PC-9 (cell line): ENCODE measurements at regions not wholly inside any gene's neighbourhood (a gene's known extent, or its start where the extent isn't known, plus 50 kb on each side); places are given as distances from the start of the nearest gene placed in this dataset.

ENCODE experiments used
- BruUV-seq: library from RNA; stranded (reverse); fragments of 400-500 nt; replicated peaks from 2 replicates; lab custom pipeline; 2021; lab: Mats Ljungman, UMichigan
- CTCF ChIA-PET: fragments of 300-600 bp; sonication (Branson Sonifier 250); formaldehyde crosslinking; loops from one replicate; lab custom pipeline; 2022; ENCODE audit warnings: antibody characterized with exemption; lab: Charles Lee
- POLR2A ChIA-PET: fragments of 300-600 bp; sonication (Branson Sonifier 250); formaldehyde crosslinking; loops from one replicate; lab custom pipeline; 2022; ENCODE audit warnings: antibody characterized with exemption; ENCODE audit not compliant: unreplicated experiment; lab: Charles Lee
- DNase-seq, 2 experiments: peaks; one replicate each; pipeline versions ENCODE4 v3.0.0 to v3.0.0-alpha.2; 2015 to 2022; ENCODE audit warnings: mixed read lengths in 1 of 2
- H2AFZ ChIP-seq: fragments of 200-600 bp; sonication (generic); 2 replicates; pipeline ENCODE4 v1.8.1; 2017; ENCODE audit warnings: antibody characterized with exemption
- H3F3A ChIP-seq: fragments of 200-600 bp; sonication (generic); 2 replicates; pipeline ENCODE4 v1.8.1; 2017; ENCODE audit warnings: antibody characterized with exemption, mild to moderate bottlenecking, low read depth; ENCODE audit not compliant: insufficient read depth
- H3K27ac ChIP-seq: fragments of 200-600 bp; sonication (generic); 2 replicates; pipeline ENCODE4 v1.6.1; 2016; ENCODE audit warnings: mixed run types
- H3K27me3 ChIP-seq: fragments of 200-600 bp; sonication (generic); 2 replicates; pipeline ENCODE4 v1.6.1; 2016; ENCODE audit warnings: low read depth, mixed run types; ENCODE audit not compliant: insufficient read depth
- H3K36me3 ChIP-seq: fragments of 200-600 bp; sonication (generic); 2 replicates; pipeline ENCODE4 v1.6.1; 2016; ENCODE audit warnings: low read depth, mixed run types
- H3K4me1 ChIP-seq: fragments of 200-600 bp; sonication (generic); replicated peaks from 2 replicates; pipeline ENCODE4 v1.6.1; 2016; ENCODE audit warnings: mixed run types; ENCODE audit not compliant: insufficient read depth
- H3K4me2 ChIP-seq: fragments of 200-600 bp; sonication (generic); 2 replicates; pipeline ENCODE4 v1.6.1; 2017; ENCODE audit warnings: mixed run types
- H3K4me3 ChIP-seq: fragments of 200-600 bp; sonication (generic); 2 replicates; pipeline ENCODE4 v1.6.1; 2016; ENCODE audit warnings: mixed run types
- H3K79me2 ChIP-seq: fragments of 200-600 bp; sonication (generic); 2 replicates; pipeline ENCODE4 v1.6.1; 2017; ENCODE audit warnings: low read depth, mixed run types
- H3K9me2 ChIP-seq: fragments of 200-600 bp; sonication (generic); 2 replicates; pipeline ENCODE4 v1.8.1; 2017; ENCODE audit warnings: mild to moderate bottlenecking; ENCODE audit not compliant: insufficient read depth
- H3K9me3 ChIP-seq: fragments of 200-600 bp; sonication (generic); 2 replicates; pipeline ENCODE4 v1.8.1; 2016; ENCODE audit warnings: low read depth; ENCODE audit not compliant: insufficient read depth
- H4K20me1 ChIP-seq: fragments of 200-600 bp; sonication (generic); 2 replicates; pipeline ENCODE4 v1.8.1; 2017; ENCODE audit not compliant: insufficient read depth
- CTCF ChIP-seq: fragments of 200-600 bp; sonication (generic); conservative IDR thresholded peaks from 2 replicates; pipeline ENCODE4 v1.6.1; 2017; ENCODE audit warnings: mixed run types, antibody characterized with exemption, mild to moderate bottlenecking, moderate library complexity
- EZH2 ChIP-seq: fragments of 200-600 bp; sonication (generic); IDR thresholded peaks from 2 replicates; pipeline ENCODE4 v1.8.0; 2017; ENCODE audit warnings: antibody characterized with exemption, low read depth
- intact Hi-C: fragments of 100-400 bp; cut with micrococcal nuclease; formaldehyde crosslinking; loops from one replicate; pipeline ENCODE4 v1.10.0; 2022; ENCODE audit not compliant: unreplicated experiment

- no peak overlapping the region for H3K4me3 ChIP-seq
- no TSS peak for BruUV-seq
- DNase-seq = no peak
- no peak overlapping the region for H3K4me2 ChIP-seq
- H3K9me3 ChIP-seq = no peaks in the 10 kb centered on the region
- no peaks in the 10 kb centered on the region for H3K9me2 ChIP-seq
- no peaks in the 10 kb centered on the region for H3F3A ChIP-seq
- ChIA-PET POLR2A (interaction anchor here (0.8 kb wide), 1 partner anchor 963 kb away, joined by 3 read pairs; no protein-coding TSS in a partner anchor), CTCF (interaction anchor here (0.7 kb wide), 1 partner anchor 433 kb away, joined by 4 read pairs; no protein-coding TSS in a partner anchor)
- intact Hi-C loops = no loop called here
- H3K27ac ChIP-seq = no peak overlapping the region
- H3K36me3 ChIP-seq = no peaks in the 10 kb centered on the region
- no peaks in the 10 kb centered on the region for H3K79me2 ChIP-seq
- no peaks in the 10 kb centered on the region for H3K27me3 ChIP-seq
- H3K4me1 ChIP-seq = no peaks in the 10 kb centered on the region
- TF ChIP-seq CTCF (no peak), EZH2 (no peak)
- H4K20me1 ChIP-seq = no peaks in the 10 kb centered on the region
- no peak overlapping the region for H2AFZ ChIP-seq
Observed at GRCh38 chr4:148574911-148575310, 132.7 kb upstream of the NR3C2 start.

GRCh38 chr4:148574502-148574901, 132.3 kb upstream of the NR3C2 start:
- Histone ChIP-seq H2AFZ (no peak overlapping the region), H3K4me2 (no peak overlapping the region), H3K27ac (no peak overlapping the region), H3K27me3 (no peaks in the 10 kb centered on the region), H3K9me2 (no peaks in the 10 kb centered on the region), H3K9me3 (no peaks in the 10 kb centered on the region), H3K36me3 (no peaks in the 10 kb centered on the region), H3K4me3 (no peak overlapping the region), H3F3A (no peaks in the 10 kb centered on the region), H4K20me1 (no peaks in the 10 kb centered on the region), H3K4me1 (no peaks in the 10 kb centered on the region), H3K79me2 (no peaks in the 10 kb centered on the region)
- ChIA-PET CTCF (no interaction called here), POLR2A (interaction anchor here (0.8 kb wide), 1 partner anchor 963 kb away, joined by 3 read pairs; no protein-coding TSS in a partner anchor)
- no peak for DNase-seq
- TF ChIP-seq EZH2 (no peak), CTCF (no peak)
- BruUV-seq = no TSS peak
- intact Hi-C loops = no loop called here

- intact Hi-C loops = no loop called here
- no TSS peak for BruUV-seq
- CTCF ChIA-PET = no interaction called here
Observed at GRCh38 chr4:148574066-148574465, 131.9 kb upstream of the NR3C2 start.

More at GRCh38 chr4:148574066-148574465, 131.9 kb upstream of the NR3C2 start:
- H3K9me3 ChIP-seq = no peaks in the 10 kb centered on the region
- no peak for DNase-seq
- H3K36me3 ChIP-seq = no peaks in the 10 kb centered on the region
- H4K20me1 ChIP-seq = no peaks in the 10 kb centered on the region
- no peaks in the 10 kb centered on the region for H3F3A ChIP-seq
- no peaks in the 10 kb centered on the region for H3K79me2 ChIP-seq
- TF ChIP-seq CTCF (no peak), EZH2 (no peak)
- no peaks in the 10 kb centered on the region for H3K27me3 ChIP-seq
- H3K4me3 ChIP-seq = no peak overlapping the region
- no peaks in the 10 kb centered on the region for H3K9me2 ChIP-seq
- no peak overlapping the region for H3K27ac ChIP-seq
- H3K4me2 ChIP-seq = no peak overlapping the region
- H2AFZ ChIP-seq = no peak overlapping the region
- POLR2A ChIA-PET = interaction anchor here (0.8 kb wide), 1 partner anchor 964 kb away, joined by 3 read pairs; no protein-coding TSS in a partner anchor
- no peaks in the 10 kb centered on the region for H3K4me1 ChIP-seq
